Breast epithelium (tissue), 3 donors: ENCODE measurements at regions not wholly inside any gene's neighbourhood (a gene's known extent, or its start where the extent isn't known, plus 50 kb on each side); places are given as distances from the start of the nearest gene placed in this dataset.

ENCODE experiments used
- CTCF ChIP-seq, 3 donors: fragments of 450-650 bp; IDR thresholded peaks; one replicate each; pipeline ENCODE4 v1.5.1; 2016 to 2017; ENCODE audit warnings: antibody characterized with exemption in 3 of 3, mild to moderate bottlenecking in 3 of 3, moderate library complexity in 3 of 3
- POLR2A ChIP-seq: fragments of 450-650 bp; IDR thresholded peaks from one replicate; pipeline ENCODE4 v1.6.1; 2016; ENCODE audit warnings: antibody characterized with exemption, mild to moderate bottlenecking, moderate library complexity

- TF ChIP-seq CTCF (IDR thresholded peaks at IDR 0.05) (no peak), POLR2A (no peak)
Observed at GRCh38 chr20:6882561-6883291, 115.2 kb downstream of the BMP2 start.
